ENCODE measurements at regions not wholly inside any gene's neighbourhood (a gene's known extent, or its start where the extent isn't known, plus 50 kb on each side); places are given as distances from the start of the nearest gene placed in this dataset.

DNA sequence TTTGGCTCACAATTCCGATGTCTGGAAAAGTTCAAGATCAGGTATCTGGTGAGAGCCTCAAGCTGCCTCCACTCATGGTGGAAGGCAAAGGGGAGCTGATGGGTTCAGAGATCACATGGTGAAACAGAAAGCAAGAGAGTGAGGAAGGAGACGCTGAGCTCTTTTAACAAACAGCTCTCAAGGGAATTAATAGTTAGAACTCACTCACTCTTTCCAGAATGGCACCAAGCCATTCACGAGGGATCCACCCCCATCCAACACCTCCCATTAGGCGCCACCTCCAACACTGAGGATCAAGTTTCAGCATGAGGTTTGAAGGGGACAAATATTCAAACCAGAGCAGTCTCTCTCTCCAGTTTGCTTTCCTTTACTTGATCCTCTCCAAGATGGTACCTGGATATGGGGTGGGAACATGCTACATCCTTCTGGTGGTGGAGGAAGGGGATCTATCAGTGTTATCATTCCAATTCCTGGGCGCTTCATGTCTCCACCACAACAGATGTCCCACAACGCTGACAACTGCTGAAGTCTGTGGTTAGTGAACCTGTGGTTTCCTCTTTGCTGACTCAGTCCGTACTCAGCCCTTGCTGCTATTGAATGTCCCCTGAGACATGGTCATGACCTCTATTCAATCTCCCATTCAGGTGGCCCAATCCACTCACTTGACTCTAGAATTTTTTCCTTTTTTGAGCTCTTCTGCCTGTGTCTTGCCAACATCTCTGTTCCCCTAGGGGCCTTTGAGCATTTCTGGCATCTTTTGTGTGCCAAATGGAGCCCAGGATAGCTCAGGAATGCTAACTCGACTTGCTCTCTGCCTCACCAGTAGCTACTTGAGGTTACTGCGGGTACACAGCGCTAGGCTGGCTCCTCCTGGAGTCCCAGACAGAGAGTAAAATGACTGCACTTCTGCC is 395.2 kb downstream of the MID1IP1 start:
- no peaks in the 10 kb centered on the region for H3K36me3 ChIP-seq
- H3K4me1 ChIP-seq = no peaks in the 10 kb centered on the region
- H3K27ac ChIP-seq = no peak overlapping the region
- intact Hi-C loops (cut with DNase I) = no loop called here
- TF ChIP-seq, protein P1, sequence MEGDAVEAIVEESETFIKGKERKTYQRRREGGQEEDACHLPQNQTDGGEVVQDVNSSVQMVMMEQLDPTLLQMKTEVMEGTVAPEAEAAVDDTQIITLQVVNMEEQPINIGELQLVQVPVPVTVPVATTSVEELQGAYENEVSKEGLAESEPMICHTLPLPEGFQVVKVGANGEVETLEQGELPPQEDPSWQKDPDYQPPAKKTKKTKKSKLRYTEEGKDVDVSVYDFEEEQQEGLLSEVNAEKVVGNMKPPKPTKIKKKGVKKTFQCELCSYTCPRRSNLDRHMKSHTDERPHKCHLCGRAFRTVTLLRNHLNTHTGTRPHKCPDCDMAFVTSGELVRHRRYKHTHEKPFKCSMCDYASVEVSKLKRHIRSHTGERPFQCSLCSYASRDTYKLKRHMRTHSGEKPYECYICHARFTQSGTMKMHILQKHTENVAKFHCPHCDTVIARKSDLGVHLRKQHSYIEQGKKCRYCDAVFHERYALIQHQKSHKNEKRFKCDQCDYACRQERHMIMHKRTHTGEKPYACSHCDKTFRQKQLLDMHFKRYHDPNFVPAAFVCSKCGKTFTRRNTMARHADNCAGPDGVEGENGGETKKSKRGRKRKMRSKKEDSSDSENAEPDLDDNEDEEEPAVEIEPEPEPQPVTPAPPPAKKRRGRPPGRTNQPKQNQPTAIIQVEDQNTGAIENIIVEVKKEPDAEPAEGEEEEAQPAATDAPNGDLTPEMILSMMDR (IDR thresholded peaks at IDR 0.05) = no peak
- TF ChIP-seq POLR2A (IDR thresholded peaks at IDR 0.05) = no peak
- TF ChIP-seq POLR2AphosphoS5 (IDR thresholded peaks at IDR 0.05) = no peak
- no peak for TF ChIP-seq EP300 (IDR thresholded peaks at IDR 0.05)
- 41 to 81% methylated on average over 10 of the region's 10 CpGs for WGBS, 2 donors
- no peak overlapping the region for H3K4me3 ChIP-seq
- H3K27me3 ChIP-seq = no peaks in the 10 kb centered on the region
- H3K9me3 ChIP-seq = no peaks in the 10 kb centered on the region
- no peak for DNase-seq

DNA sequence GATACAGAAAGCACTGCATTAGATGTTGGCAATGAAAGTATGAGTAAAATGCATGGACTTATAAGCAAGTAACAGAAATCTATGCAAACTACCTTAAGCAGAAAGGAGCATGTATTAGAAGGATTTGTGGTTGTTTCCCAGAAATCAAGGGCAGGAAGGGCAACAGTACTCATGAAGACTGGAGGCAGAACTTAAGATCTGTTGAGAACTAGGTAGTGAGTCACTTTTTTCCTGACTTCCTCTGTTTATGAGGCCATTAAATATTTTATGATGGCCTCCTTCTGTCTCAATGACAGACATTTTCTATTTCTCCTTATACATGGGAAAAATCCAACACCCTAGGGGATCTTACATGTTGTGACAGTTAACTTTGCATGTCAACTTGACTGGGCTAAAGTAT is 398.2 kb downstream of the MID1IP1 start:
- intact Hi-C loops (cut with DNase I) = no loop called here
- Histone ChIP-seq H3K4me1 (no peaks in the 10 kb centered on the region), H3K27ac (no peak overlapping the region), H3K9me3 (no peaks in the 10 kb centered on the region), H3K4me3 (no peak overlapping the region), H3K36me3 (no peaks in the 10 kb centered on the region), H3K27me3 (no peaks in the 10 kb centered on the region)
- DNase-seq = no peak
- TF ChIP-seq POLR2AphosphoS5 (IDR thresholded peaks at IDR 0.05) = no peak
- TF ChIP-seq, protein P1 (IDR thresholded peaks at IDR 0.05) = no peak
- no peak for TF ChIP-seq EP300 (IDR thresholded peaks at IDR 0.05)
- no peak for TF ChIP-seq POLR2A (IDR thresholded peaks at IDR 0.05)

DNA sequence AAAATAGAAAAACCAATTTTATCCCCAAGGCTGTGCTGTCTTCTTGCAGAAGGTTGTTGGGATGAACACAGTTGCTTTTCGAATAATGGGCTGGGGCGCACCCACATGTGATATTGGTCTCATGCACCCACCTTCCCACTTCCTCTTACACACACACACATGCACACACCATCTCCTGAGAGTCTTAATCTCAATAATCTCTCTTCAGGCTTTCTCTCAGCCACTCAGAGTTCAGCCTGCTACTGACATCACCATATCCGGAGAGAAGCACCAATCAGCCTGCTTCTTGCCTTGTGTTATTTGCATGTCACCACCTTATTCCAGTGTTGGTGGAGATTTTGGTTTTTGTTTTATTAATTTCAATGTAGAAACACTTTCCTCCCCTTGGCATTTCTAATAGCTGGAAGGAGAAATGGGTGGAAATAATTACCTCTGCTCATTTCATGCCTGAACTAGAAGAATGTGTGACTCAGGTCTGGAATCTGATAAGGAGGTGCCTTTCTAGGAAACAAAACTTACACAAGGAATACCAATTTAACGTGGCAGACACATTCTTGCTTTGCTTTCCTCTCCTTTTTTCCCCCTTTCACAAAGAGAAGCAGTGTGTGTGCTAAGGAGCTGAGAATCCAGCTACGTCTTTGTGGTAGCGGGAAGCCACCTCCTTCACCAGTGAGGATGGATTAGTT is 400.2 kb downstream of the MID1IP1 start:
- H3K27ac ChIP-seq = no peak overlapping the region
- no peaks in the 10 kb centered on the region for H3K9me3 ChIP-seq
- no peak for TF ChIP-seq EP300 (IDR thresholded peaks at IDR 0.05)
- no peak for TF ChIP-seq POLR2AphosphoS5 (IDR thresholded peaks at IDR 0.05)
- TF ChIP-seq, protein P1 (IDR thresholded peaks at IDR 0.05) = no peak
- no peak for TF ChIP-seq POLR2A (IDR thresholded peaks at IDR 0.05)
- H3K36me3 ChIP-seq = no peaks in the 10 kb centered on the region
- H3K27me3 ChIP-seq = no peaks in the 10 kb centered on the region
- DNase-seq = no peak
- no peak overlapping the region for H3K4me3 ChIP-seq
- H3K4me1 ChIP-seq = no peaks in the 10 kb centered on the region
- intact Hi-C loops (cut with DNase I) = no loop called here
- 76 to 86% methylated on average over 6 of the region's 6 CpGs for WGBS, 2 donors

DNA sequence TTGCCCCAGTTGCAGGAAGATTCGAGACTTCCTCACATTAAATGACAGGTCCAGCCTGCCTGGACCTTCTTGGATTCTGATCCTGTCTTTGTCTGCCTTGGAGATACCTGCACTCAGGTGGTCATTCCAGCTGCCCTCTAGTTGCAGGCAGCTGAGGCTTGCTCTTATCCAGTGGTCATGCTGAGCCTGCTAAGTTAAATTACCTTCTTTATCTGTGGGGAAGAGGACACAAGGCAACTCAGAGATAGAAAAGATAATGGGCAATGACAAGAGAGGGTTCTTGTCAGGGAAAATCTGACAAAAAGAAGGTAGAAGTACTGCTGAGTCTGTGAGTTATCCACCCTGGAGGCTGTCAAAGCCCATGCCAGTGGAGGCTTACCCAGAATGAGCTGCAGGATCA is 401.4 kb downstream of the MID1IP1 start:
- no peaks in the 10 kb centered on the region for H3K4me1 ChIP-seq
- DNase-seq = no peak
- H3K27me3 ChIP-seq = no peaks in the 10 kb centered on the region
- no peaks in the 10 kb centered on the region for H3K9me3 ChIP-seq
- WGBS, 2 donors = 83 to 90% methylated on average over 1 of the region's 1 CpG
- no peak for TF ChIP-seq POLR2AphosphoS5 (IDR thresholded peaks at IDR 0.05)
- TF ChIP-seq, protein P1 (IDR thresholded peaks at IDR 0.05) = no peak
- no peak for TF ChIP-seq EP300 (IDR thresholded peaks at IDR 0.05)
- no peak for TF ChIP-seq POLR2A (IDR thresholded peaks at IDR 0.05)
- no peaks in the 10 kb centered on the region for H3K36me3 ChIP-seq
- H3K4me3 ChIP-seq = no peak overlapping the region
- intact Hi-C loops (cut with DNase I) = no loop called here
- no peak overlapping the region for H3K27ac ChIP-seq
